CD4-positive, alpha-beta T cell (primary cell): ENCODE measurements at regions not wholly inside any gene's neighbourhood (a gene's known extent, or its start where the extent isn't known, plus 50 kb on each side); places are given as distances from the start of the nearest gene placed in this dataset.
"Not testable (repeated sequence)": the region's sequence is repeated elsewhere in the genome, so short reads cannot be mapped to it uniquely, and the experiment has no call there.

Source experiments
- ATAC-seq: fragments of 200-7000 bp; cut with Tn5 transposase; one replicate; pipeline ENCODE4 v1.10.0; 2022; ENCODE audit warnings: mild to moderate bottlenecking; ENCODE audit not compliant: poor library complexity
- CTCF ChIA-PET: fragments of 350-600 bp; sonication (Branson Sonifier 250); formaldehyde crosslinking; loops from one replicate; lab custom pipeline; 2021; ENCODE audit warnings: antibody characterized with exemption, inconsistent platforms; lab: Charles Lee
- POLR2A ChIA-PET: fragments of 350-600 bp; sonication (Branson Sonifier 250); formaldehyde crosslinking; loops from one replicate; lab custom pipeline; 2021; ENCODE audit warnings: antibody characterized with exemption, inconsistent platforms; lab: Charles Lee
- DNase-seq, 14 experiments: peaks; one replicate each; pipeline ENCODE4 v3.0.0-alpha.2; 2013 to 2020; ENCODE audit warnings: mixed read lengths in 2 of 14
- H3K27ac ChIP-seq, 2 donors: one replicate each; pipeline versions ENCODE4 v1.5.1 to v1.7.0; 2013; ENCODE audit warnings: low read length in 2 of 2, low read depth in 1 of 2, mild to moderate bottlenecking in 1 of 2
- H3K27me3 ChIP-seq, 2 experiments: 1 replicate in 1 of 2; 2 replicates in 1 of 2; pipeline versions ENCODE4 v1.6.1 to v1.7.0; 2013; ENCODE audit warnings: low read length in 2 of 2, control low read depth in 1 of 2, mild to moderate bottlenecking in 1 of 2, moderate library complexity in 1 of 2; ENCODE audit not compliant: insufficient read depth in 2 of 2, control insufficient read depth in 1 of 2
- H3K36me3 ChIP-seq: one replicate; pipeline ENCODE4 v1.6.1; 2013; ENCODE audit warnings: low read length, control low read depth; ENCODE audit not compliant: insufficient read depth
- H3K4me1 ChIP-seq: one replicate; pipeline ENCODE4 v1.6.1; 2013; ENCODE audit warnings: low read length, control low read depth; ENCODE audit not compliant: insufficient read depth
- H3K4me3 ChIP-seq: one replicate; pipeline ENCODE4 v1.5.1; 2013; ENCODE audit warnings: mild to moderate bottlenecking, low read length, moderate library complexity
- H3K9me3 ChIP-seq, 2 experiments: 1 replicate in 1 of 2; 2 replicates in 1 of 2; pipeline versions ENCODE4 v1.6.1 to v1.7.0; 2013; ENCODE audit warnings: low read length in 2 of 2, mild to moderate bottlenecking in 2 of 2, control low read depth in 1 of 2, moderate library complexity in 1 of 2; ENCODE audit not compliant: control insufficient read depth in 1 of 2, insufficient read depth in 1 of 2
- H3K27ac Mint-ChIP-seq: one replicate; pipeline ENCODE4 v1.8.0; 2020; ENCODE audit warnings: mixed read lengths
- H3K27me3 Mint-ChIP-seq: one replicate; pipeline ENCODE4 v1.8.0; 2021; ENCODE audit warnings: mixed read lengths
- H3K36me3 Mint-ChIP-seq: one replicate; pipeline ENCODE4 v1.8.0; 2021; ENCODE audit warnings: low read depth, mixed read lengths
- H3K4me1 Mint-ChIP-seq: one replicate; pipeline ENCODE4 v1.8.0; 2021; ENCODE audit warnings: low read depth, mixed read lengths
- H3K4me3 Mint-ChIP-seq: one replicate; pipeline ENCODE4 v1.8.0; 2020; ENCODE audit warnings: mild to moderate bottlenecking, mixed read lengths
- H3K9me3 Mint-ChIP-seq: one replicate; pipeline ENCODE4 v1.8.0; 2020; ENCODE audit warnings: mixed read lengths
- intact Hi-C, 2 experiments: fragments of 100-400 bp; cut with DNase I in 1 of 2; cut with micrococcal nuclease in 1 of 2; formaldehyde crosslinking; loops; one replicate each; pipeline versions ENCODE4 v1.15.1 to v1.9.0; 2023 to 2025; cut with DNase I, micrococcal nuclease

GRCh38 chr9:62897411-62898225, 1707.8 kb downstream of the SPATA31A7 start:
- H3K4me1 Mint-ChIP-seq: not testable (repeated sequence)
- peak; percentile 57 for ATAC-seq
- peak in 13 of 14 experiments; percentile 27 to 77 (median 50) for DNase-seq

GRCh38 chr9:62899666-62900065, 1709.8 kb downstream of the SPATA31A7 start:
- H3K27ac ChIP-seq, intact Hi-C loops, H3K36me3 Mint-ChIP-seq, ATAC-seq, H3K4me3 ChIP-seq, POLR2A ChIA-PET, CTCF ChIA-PET, H3K27ac Mint-ChIP-seq, H3K9me3 ChIP-seq, H3K4me1 ChIP-seq, H3K36me3 ChIP-seq, H3K4me3 Mint-ChIP-seq, H3K4me1 Mint-ChIP-seq, H3K9me3 Mint-ChIP-seq, DNase-seq, H3K27me3 ChIP-seq, H3K27me3 Mint-ChIP-seq: not testable (repeated sequence)

More at GRCh38 chr9:62897411-62898225, 1707.8 kb downstream of the SPATA31A7 start:
- H3K36me3 ChIP-seq, H3K27ac ChIP-seq, H3K36me3 Mint-ChIP-seq, POLR2A ChIA-PET, intact Hi-C loops, H3K9me3 ChIP-seq, CTCF ChIA-PET, H3K27me3 Mint-ChIP-seq, H3K27me3 ChIP-seq, H3K4me1 ChIP-seq, H3K9me3 Mint-ChIP-seq: not testable (repeated sequence)
- Mint-ChIP-seq H3K27ac (peak overlapping the region; percentile 80), H3K4me3 (peak overlapping the region; percentile 98)
- peak overlapping the region; percentile 42 for H3K4me3 ChIP-seq

GRCh38 chr9:62904061-62904460, 1714.2 kb downstream of the SPATA31A7 start:
- H3K27me3 ChIP-seq, DNase-seq, H3K4me3 Mint-ChIP-seq, H3K4me1 Mint-ChIP-seq, H3K9me3 Mint-ChIP-seq, H3K4me3 ChIP-seq, H3K27me3 Mint-ChIP-seq, H3K36me3 ChIP-seq, H3K4me1 ChIP-seq, H3K36me3 Mint-ChIP-seq, H3K27ac ChIP-seq, ATAC-seq, POLR2A ChIA-PET, intact Hi-C loops, H3K9me3 ChIP-seq, H3K27ac Mint-ChIP-seq, CTCF ChIA-PET: not testable (repeated sequence)

GRCh38 chr9:62905722-62906121, 1715.9 kb downstream of the SPATA31A7 start:
- H3K27me3 Mint-ChIP-seq, H3K36me3 Mint-ChIP-seq, H3K9me3 Mint-ChIP-seq, H3K4me1 ChIP-seq, ATAC-seq, DNase-seq, H3K27me3 ChIP-seq, CTCF ChIA-PET, H3K27ac Mint-ChIP-seq, H3K27ac ChIP-seq, POLR2A ChIA-PET, intact Hi-C loops, H3K4me1 Mint-ChIP-seq, H3K4me3 ChIP-seq, H3K4me3 Mint-ChIP-seq, H3K36me3 ChIP-seq, H3K9me3 ChIP-seq: not testable (repeated sequence)

GRCh38 chr9:62907866-62908265, 1718.0 kb downstream of the SPATA31A7 start:
- H3K9me3 ChIP-seq, CTCF ChIA-PET, H3K36me3 Mint-ChIP-seq, H3K4me3 ChIP-seq, H3K4me1 Mint-ChIP-seq, POLR2A ChIA-PET, H3K4me1 ChIP-seq, H3K4me3 Mint-ChIP-seq, ATAC-seq, intact Hi-C loops, H3K9me3 Mint-ChIP-seq, H3K36me3 ChIP-seq, H3K27ac Mint-ChIP-seq, H3K27ac ChIP-seq, H3K27me3 ChIP-seq, H3K27me3 Mint-ChIP-seq: not testable (repeated sequence)
- peak in 1 of 14 experiments; percentile 5 for DNase-seq

- H3K27me3 ChIP-seq, H3K36me3 ChIP-seq, H3K4me3 ChIP-seq, H3K4me1 ChIP-seq, H3K4me3 Mint-ChIP-seq, ATAC-seq, H3K9me3 Mint-ChIP-seq, H3K36me3 Mint-ChIP-seq, H3K27ac Mint-ChIP-seq, H3K27me3 Mint-ChIP-seq, H3K9me3 ChIP-seq, intact Hi-C loops, POLR2A ChIA-PET, DNase-seq, CTCF ChIA-PET, H3K27ac ChIP-seq, H3K4me1 Mint-ChIP-seq: not testable (repeated sequence)
Observed at GRCh38 chr9:62908271-62908670, 1718.4 kb downstream of the SPATA31A7 start.

GRCh38 chr9:62909447-62909846, 1719.6 kb downstream of the SPATA31A7 start:
- H3K27me3 ChIP-seq, H3K4me1 Mint-ChIP-seq, DNase-seq, CTCF ChIA-PET, H3K4me1 ChIP-seq, H3K27ac ChIP-seq, POLR2A ChIA-PET, H3K9me3 Mint-ChIP-seq, H3K36me3 ChIP-seq, H3K4me3 ChIP-seq, intact Hi-C loops, H3K27ac Mint-ChIP-seq, H3K27me3 Mint-ChIP-seq, H3K4me3 Mint-ChIP-seq, H3K9me3 ChIP-seq, ATAC-seq, H3K36me3 Mint-ChIP-seq: not testable (repeated sequence)
